WTC11 (cell line): ENCODE measurements at regions not wholly inside any gene's neighbourhood (a gene's known extent, or its start where the extent isn't known, plus 50 kb on each side); places are given as distances from the start of the nearest gene placed in this dataset.

Experiments
- ATAC-seq: fragments of 200-7000 bp; cut with Tn5 transposase; 2 replicates; pipeline ENCODE4 v1.10.0; 2021; ENCODE audit warnings: mild to moderate bottlenecking, moderate library complexity
- CTCF ChIA-PET: fragments of 300-600 bp; sonication (Branson Sonifier 250); formaldehyde crosslinking; loops from one replicate; lab custom pipeline; 2021; ENCODE audit warnings: antibody characterized with exemption; lab: Charles Lee
- POLR2A ChIA-PET: fragments of 350-600 bp; sonication (Branson Sonifier 250); formaldehyde crosslinking; loops from one replicate; lab custom pipeline; 2021; ENCODE audit warnings: antibody characterized with exemption; lab: Charles Lee
- DNase-seq: peaks from one replicate; pipeline ENCODE4 v3.0.0; 2021; ENCODE audit warnings: low spot score
- H3K27ac Mint-ChIP-seq: 2 replicates; pipeline ENCODE4 v1.8.0; 2021; ENCODE audit warnings: mixed read lengths
- H3K27me3 Mint-ChIP-seq: 2 replicates; pipeline ENCODE4 v1.8.0; 2021; ENCODE audit warnings: low read depth, mild to moderate bottlenecking, moderate library complexity, mixed read lengths
- H3K36me3 Mint-ChIP-seq: 2 replicates; pipeline ENCODE4 v1.8.0; 2021; ENCODE audit warnings: mixed read lengths
- H3K4me1 Mint-ChIP-seq: 2 replicates; pipeline ENCODE4 v1.8.0; 2022; ENCODE audit warnings: mixed read lengths
- H3K4me3 Mint-ChIP-seq: 2 replicates; pipeline ENCODE4 v1.8.0; 2021; ENCODE audit warnings: mild to moderate bottlenecking, moderate library complexity, mixed read lengths
- H3K9me3 Mint-ChIP-seq: 2 replicates; pipeline ENCODE4 v1.8.0; 2021; ENCODE audit warnings: mixed read lengths
- ATF6 ChIP-seq: sonication (generic); formaldehyde crosslinking; IDR thresholded peaks from 2 replicates; pipeline ENCODE4 v1.8.1; 2023; ENCODE audit warnings: mild to moderate bottlenecking, missing genetic modification reagents
- ERG ChIP-seq: fragments of 250-450 bp; sonication (Bioruptor Pico); IDR thresholded peaks from 2 replicates; pipeline ENCODE4 v1.8.0; 2021; ENCODE audit warnings: mild to moderate bottlenecking
- ESRRA ChIP-seq: sonication (generic); formaldehyde crosslinking; IDR thresholded peaks from 2 replicates; pipeline ENCODE4 v1.8.1; 2022; ENCODE audit warnings: mild to moderate bottlenecking, missing genetic modification reagents, borderline replicate concordance
- FOXP1 ChIP-seq: sonication (generic); formaldehyde crosslinking; IDR thresholded peaks from 2 replicates; pipeline ENCODE4 v1.8.0; 2022; ENCODE audit warnings: missing genetic modification reagents, mild to moderate bottlenecking, moderate library complexity, borderline replicate concordance
- HMGA2 ChIP-seq: fragments of 250-450 bp; sonication (Bioruptor Pico); IDR thresholded peaks from 2 replicates; pipeline ENCODE4 v1.4.0; 2021; ENCODE audit warnings: mild to moderate bottlenecking, moderate library complexity
- HMGXB4 ChIP-seq: sonication (generic); formaldehyde crosslinking; IDR thresholded peaks from 2 replicates; pipeline ENCODE4 v1.8.1; 2023; ENCODE audit warnings: mild to moderate bottlenecking, moderate library complexity, missing genetic modification reagents
- IRF1 ChIP-seq: sonication (generic); formaldehyde crosslinking; IDR thresholded peaks from 2 replicates; pipeline ENCODE4 v1.8.0; 2023; ENCODE audit warnings: missing genetic modification reagents
- MXD4 ChIP-seq: fragments of 250-450 bp; sonication (Bioruptor Pico); IDR thresholded peaks from 2 replicates; pipeline ENCODE4 v1.8.0; 2021; ENCODE audit warnings: mild to moderate bottlenecking, moderate library complexity, borderline replicate concordance
- NR3C1 ChIP-seq: sonication (generic); formaldehyde crosslinking; conservative IDR thresholded peaks from 2 replicates; pipeline ENCODE4 v1.8.1; 2023; ENCODE audit warnings: low read depth, mild to moderate bottlenecking, missing genetic modification reagents
- OVOL2 ChIP-seq: fragments of 250-450 bp; sonication (Bioruptor Pico); IDR thresholded peaks from 2 replicates; pipeline ENCODE4 v1.9.0; 2021; ENCODE audit warnings: mild to moderate bottlenecking, borderline replicate concordance
- PREB ChIP-seq: sonication (generic); formaldehyde crosslinking; IDR thresholded peaks from 2 replicates; pipeline ENCODE4 v1.8.1; 2022; ENCODE audit warnings: mild to moderate bottlenecking, missing genetic modification reagents, moderate library complexity, borderline replicate concordance
- PRRX2 ChIP-seq: fragments of 250-450 bp; sonication (Bioruptor Pico); IDR thresholded peaks from 2 replicates; pipeline ENCODE4 v1.8.0; 2021; ENCODE audit warnings: mild to moderate bottlenecking
- RORB ChIP-seq: fragments of 250-450 bp; sonication (Bioruptor Pico); IDR thresholded peaks from 2 replicates; pipeline ENCODE4 v1.9.0; 2021; ENCODE audit warnings: mild to moderate bottlenecking
- SOX15 ChIP-seq: fragments of 250-450 bp; sonication (Bioruptor Pico); IDR thresholded peaks from 2 replicates; pipeline ENCODE4 v1.9.0; 2021; ENCODE audit warnings: mild to moderate bottlenecking
- ZBTB21 ChIP-seq: sonication (generic); formaldehyde crosslinking; IDR thresholded peaks from 2 replicates; pipeline ENCODE4 v1.8.1; 2023; ENCODE audit warnings: mild to moderate bottlenecking, missing genetic modification reagents, borderline replicate concordance
- ZNF232 ChIP-seq: sonication (generic); formaldehyde crosslinking; IDR thresholded peaks from 2 replicates; pipeline ENCODE4 v1.8.0; 2022; ENCODE audit warnings: mild to moderate bottlenecking, missing genetic modification reagents
- ZNF281 ChIP-seq: sonication (generic); formaldehyde crosslinking; IDR thresholded peaks from 2 replicates; pipeline ENCODE4 v1.8.0; 2023; ENCODE audit warnings: mild to moderate bottlenecking, missing genetic modification reagents
- ZNF317 ChIP-seq: sonication (generic); formaldehyde crosslinking; IDR thresholded peaks from 2 replicates; pipeline ENCODE4 v1.8.1; 2023; ENCODE audit warnings: low read depth, mild to moderate bottlenecking, moderate library complexity, missing genetic modification reagents, borderline replicate concordance
- ZNF423 ChIP-seq: fragments of 250-450 bp; sonication (Bioruptor Pico); IDR thresholded peaks from 2 replicates; pipeline ENCODE4 v2.1.2; 2022; ENCODE audit warnings: mild to moderate bottlenecking, moderate library complexity

- Mint-ChIP-seq H3K27ac (no peak overlapping the region), H3K36me3 (no peaks in the 10 kb centered on the region), H3K4me1 (peaks cover 10% of the 10 kb centered on the region), H3K4me3 (no peak overlapping the region), H3K9me3 (no peaks in the 10 kb centered on the region), H3K27me3 (no peaks in the 10 kb centered on the region)
- POLR2A ChIA-PET: interaction anchor here (0.6 kb wide), 1 partner anchor 1541 kb away, joined by 3 read pairs; no protein-coding TSS in a partner anchor
- CTCF ChIA-PET: interaction anchor here (1.1 to 1.4 kb wide), 2 partner anchors 28 to 215 kb away, joined by 3 read pairs; no protein-coding TSS in a partner anchor
- DNase-seq (no peak), ATAC-seq (no peak)
- TF ChIP-seq PREB (CRISPR knock-in tag): no peak
- TF ChIP-seq OVOL2 (CRISPR knock-in tag): no peak
- no peak for TF ChIP-seq FOXP1 (CRISPR knock-in tag)
- TF ChIP-seq ERG (CRISPR knock-in tag): no peak
- no peak for TF ChIP-seq ATF6 (CRISPR knock-in tag)
- TF ChIP-seq SOX15 (CRISPR knock-in tag): no peak
- TF ChIP-seq PRRX2 (CRISPR knock-in tag): no peak
- no peak for TF ChIP-seq IRF1
- no peak for TF ChIP-seq ESRRA
Observed at GRCh38 chr9:14437354-14438231, 123.7 kb upstream of the NFIB start.

GRCh38 chr9:14435871-14436270 lies 121.9 kb upstream of the NFIB start:
- Mint-ChIP-seq H3K4me1 (peaks cover 10% of the 10 kb centered on the region), H3K27ac (no peak overlapping the region)
- TF ChIP-seq ZNF232 (CRISPR knock-in tag): no peak
- no peak for TF ChIP-seq NR3C1 (CRISPR knock-in tag)
- no peak for TF ChIP-seq HMGXB4
- no peak for TF ChIP-seq MXD4
- no peak for TF ChIP-seq ZNF281 (CRISPR knock-in tag)
- no peak for TF ChIP-seq ZNF423 (CRISPR knock-in tag)
- no peak for TF ChIP-seq ZBTB21 (CRISPR knock-in tag)
- no peak for TF ChIP-seq HMGA2 (CRISPR knock-in tag)
- TF ChIP-seq SOX15 (CRISPR knock-in tag): no peak
- TF ChIP-seq RORB (CRISPR knock-in tag): no peak
- TF ChIP-seq IRF1: no peak
- no peak for TF ChIP-seq ZNF317 (CRISPR knock-in tag)

More at GRCh38 chr9:14435871-14436270, 121.9 kb upstream of the NFIB start:
- Mint-ChIP-seq H3K9me3 (peaks cover 6% of the 10 kb centered on the region; the same call in 1 of the 2 replicates), H3K4me3 (no peak overlapping the region), H3K27me3 (no peaks in the 10 kb centered on the region), H3K36me3 (no peaks in the 10 kb centered on the region)
- DNase-seq (no peak), ATAC-seq (no peak)
- ChIA-PET POLR2A (no interaction called here), CTCF (no interaction called here)
